A673 (cell line): ENCODE measurements at regions not wholly inside any gene's neighbourhood (a gene's known extent, or its start where the extent isn't known, plus 50 kb on each side); places are given as distances from the start of the nearest gene placed in this dataset.

Experiments used
- BruUV-seq: library from RNA; stranded (reverse); fragments of 400-500 nt; replicated peaks from 2 replicates; lab custom pipeline; 2021; lab: Mats Ljungman, UMichigan
- CTCF ChIA-PET: fragments of 300-600 bp; sonication (Branson Sonifier 250); formaldehyde crosslinking; loops from one replicate; lab custom pipeline; 2022; ENCODE audit warnings: antibody characterized with exemption; lab: Charles Lee
- POLR2A ChIA-PET: fragments of 300-600 bp; sonication (Branson Sonifier 250); formaldehyde crosslinking; loops from one replicate; lab custom pipeline; 2022; ENCODE audit warnings: antibody characterized with exemption; ENCODE audit not compliant: low non-redundant PET; lab: Charles Lee
- DNase-seq: peaks from one replicate; pipeline ENCODE4 v3.0.0-alpha.2; 2015; ENCODE audit warnings: low spot score
- H3K27ac ChIP-seq: fragments of 200-600 bp; sonication (generic); 2 replicates; pipeline ENCODE4 v1.5.1; 2016; ENCODE audit warnings: mixed run types, low read depth, mild to moderate bottlenecking, mixed read lengths, antibody characterized with exemption, low read length; ENCODE audit not compliant: poor library complexity, severe bottlenecking
- H3K27me3 ChIP-seq: fragments of 200-600 bp; sonication (generic); replicated peaks from 2 replicates; pipeline ENCODE4 v1.6.1; 2017; ENCODE audit warnings: mixed run types, low read depth, mild to moderate bottlenecking, mixed read lengths, antibody characterized with exemption, low read length; ENCODE audit not compliant: insufficient read depth, poor library complexity
- H3K36me3 ChIP-seq: fragments of 200-600 bp; sonication (generic); 2 replicates; pipeline ENCODE4 v1.6.1; 2016; ENCODE audit warnings: mixed run types, mild to moderate bottlenecking, mixed read lengths, antibody characterized with exemption, low read length; ENCODE audit not compliant: insufficient read depth, poor library complexity, severe bottlenecking
- H3K4me1 ChIP-seq: fragments of 200-600 bp; sonication (generic); 2 replicates; pipeline ENCODE4 v1.6.1; 2017; ENCODE audit warnings: mixed run types, mild to moderate bottlenecking, mixed read lengths, antibody characterized with exemption, low read length; ENCODE audit not compliant: insufficient read depth, poor library complexity, severe bottlenecking
- H3K4me3 ChIP-seq: fragments of 200-600 bp; sonication (generic); 2 replicates; pipeline ENCODE4 v1.5.1; 2016; ENCODE audit warnings: low read depth, mixed run types, mild to moderate bottlenecking, mixed read lengths, low read length; ENCODE audit not compliant: poor library complexity, severe bottlenecking
- H3K9me3 ChIP-seq: fragments of 200-600 bp; sonication (generic); 2 replicates; pipeline ENCODE4 v1.6.1; 2016; ENCODE audit warnings: mixed run types, low read depth, mild to moderate bottlenecking, mixed read lengths, antibody characterized with exemption, low read length; ENCODE audit not compliant: poor library complexity, severe bottlenecking
- EZH2 ChIP-seq: fragments of 200-600 bp; sonication (generic); IDR thresholded peaks from 2 replicates; pipeline ENCODE4 v1.6.1; 2017; ENCODE audit warnings: borderline replicate concordance, low read depth, mild to moderate bottlenecking, mixed read lengths, antibody characterized with exemption, low read length; ENCODE audit not compliant: poor library complexity, severe bottlenecking
- intact Hi-C: fragments of 100-400 bp; cut with micrococcal nuclease; formaldehyde crosslinking; loops from one replicate; pipeline ENCODE4 v1.10.0; 2022; ENCODE audit not compliant: unreplicated experiment
- TF ChIP-seq, protein P1 (sequence below): fragments of 300-800, 200-600 bp; sonication (generic); conservative IDR thresholded peaks from 2 replicates; pipeline ENCODE4 v1.5.1; 2017; ENCODE audit warnings: low read depth, mild to moderate bottlenecking, antibody characterized with exemption, low read length, moderate library complexity, mixed read lengths

DNA sequence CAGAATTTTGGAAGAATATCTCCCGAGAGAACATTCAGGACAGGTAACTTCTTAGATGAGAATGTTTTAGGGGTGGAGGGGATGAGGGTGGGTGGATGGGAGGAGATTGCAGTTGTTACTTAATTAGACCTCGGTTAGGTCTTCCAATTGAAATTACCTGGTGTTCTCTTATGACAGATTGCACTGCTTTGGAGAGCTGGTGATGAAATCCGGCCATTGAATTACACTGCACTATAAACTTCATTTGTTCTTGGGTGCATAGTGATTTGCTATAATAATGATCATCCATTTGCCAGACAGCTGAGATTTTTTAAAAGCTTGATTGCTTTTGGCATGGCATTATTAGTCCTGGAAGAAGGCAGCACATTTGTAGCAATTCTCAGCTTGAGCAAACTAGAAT is 427.6 kb downstream of the GBA3 start:
- ChIA-PET CTCF (no interaction called here), POLR2A (no interaction called here)
- no peak for DNase-seq
- TF ChIP-seq, protein P1, sequence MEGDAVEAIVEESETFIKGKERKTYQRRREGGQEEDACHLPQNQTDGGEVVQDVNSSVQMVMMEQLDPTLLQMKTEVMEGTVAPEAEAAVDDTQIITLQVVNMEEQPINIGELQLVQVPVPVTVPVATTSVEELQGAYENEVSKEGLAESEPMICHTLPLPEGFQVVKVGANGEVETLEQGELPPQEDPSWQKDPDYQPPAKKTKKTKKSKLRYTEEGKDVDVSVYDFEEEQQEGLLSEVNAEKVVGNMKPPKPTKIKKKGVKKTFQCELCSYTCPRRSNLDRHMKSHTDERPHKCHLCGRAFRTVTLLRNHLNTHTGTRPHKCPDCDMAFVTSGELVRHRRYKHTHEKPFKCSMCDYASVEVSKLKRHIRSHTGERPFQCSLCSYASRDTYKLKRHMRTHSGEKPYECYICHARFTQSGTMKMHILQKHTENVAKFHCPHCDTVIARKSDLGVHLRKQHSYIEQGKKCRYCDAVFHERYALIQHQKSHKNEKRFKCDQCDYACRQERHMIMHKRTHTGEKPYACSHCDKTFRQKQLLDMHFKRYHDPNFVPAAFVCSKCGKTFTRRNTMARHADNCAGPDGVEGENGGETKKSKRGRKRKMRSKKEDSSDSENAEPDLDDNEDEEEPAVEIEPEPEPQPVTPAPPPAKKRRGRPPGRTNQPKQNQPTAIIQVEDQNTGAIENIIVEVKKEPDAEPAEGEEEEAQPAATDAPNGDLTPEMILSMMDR: no peak
- BruUV-seq: no TSS peak
- Histone ChIP-seq H3K4me1 (no peaks in the 10 kb centered on the region), H3K27me3 (no peaks in the 10 kb centered on the region), H3K27ac (no peak overlapping the region), H3K36me3 (no peaks in the 10 kb centered on the region), H3K4me3 (no peak overlapping the region), H3K9me3 (no peaks in the 10 kb centered on the region)
- intact Hi-C loops: no loop called here

DNA sequence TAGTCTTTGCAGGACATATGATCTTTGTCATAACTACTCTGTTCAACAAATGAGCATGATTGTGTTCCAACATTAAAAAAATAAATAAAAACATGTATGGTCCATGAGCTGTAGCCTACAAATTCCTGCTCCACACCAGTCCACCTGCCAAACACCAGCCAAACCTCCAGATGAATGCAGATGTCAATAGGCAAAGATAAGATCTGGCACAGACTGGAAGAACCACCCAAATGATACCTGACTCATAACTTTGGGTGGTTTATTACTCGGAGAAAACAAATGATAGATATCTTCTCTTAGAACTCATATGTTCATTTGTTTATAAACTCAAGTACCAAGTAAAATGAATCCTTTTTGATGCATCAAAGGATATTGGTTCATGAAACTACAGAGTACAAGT is 425.1 kb downstream of the GBA3 start:
- ChIA-PET POLR2A (no interaction called here), CTCF (no interaction called here)
- DNase-seq: no peak
- Histone ChIP-seq H3K9me3 (no peaks in the 10 kb centered on the region), H3K4me3 (no peak overlapping the region), H3K27me3 (no peaks in the 10 kb centered on the region), H3K27ac (no peak overlapping the region), H3K4me1 (no peaks in the 10 kb centered on the region), H3K36me3 (no peaks in the 10 kb centered on the region)
- BruUV-seq: no TSS peak
- no peak for TF ChIP-seq EZH2
- TF ChIP-seq, protein P1: no peak
- intact Hi-C loops: no loop called here

DNA sequence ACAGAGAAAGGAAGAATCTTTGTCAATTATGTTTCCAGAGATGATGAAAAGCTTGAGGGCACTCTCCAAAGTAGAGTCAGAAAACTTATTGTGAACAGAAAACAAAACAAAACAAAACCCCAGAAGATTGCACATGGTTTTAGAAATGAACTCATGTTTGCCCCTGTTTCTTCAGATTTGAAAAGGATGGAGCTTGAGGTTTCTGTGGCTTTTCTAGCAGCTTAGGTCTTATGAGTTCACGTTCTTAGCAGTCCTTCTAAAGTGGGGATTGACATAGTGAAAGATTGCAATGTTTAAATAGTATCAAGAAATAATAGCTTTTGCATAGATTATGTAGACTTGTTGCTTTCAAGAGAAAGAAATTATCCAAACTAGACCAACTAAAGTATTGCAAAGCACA is 421.8 kb downstream of the GBA3 start:
- Histone ChIP-seq H3K27ac (no peak overlapping the region), H3K4me1 (no peaks in the 10 kb centered on the region), H3K36me3 (no peaks in the 10 kb centered on the region), H3K27me3 (no peaks in the 10 kb centered on the region), H3K4me3 (no peak overlapping the region), H3K9me3 (peaks cover 7% of the 10 kb centered on the region)
- TF ChIP-seq, protein P1: no peak
- TF ChIP-seq EZH2: no peak
- ChIA-PET CTCF (no interaction called here), POLR2A (no interaction called here)
- intact Hi-C loops: no loop called here
- no TSS peak for BruUV-seq
- DNase-seq: no peak
